ENCODE measurements at regions not wholly inside any gene's neighbourhood (a gene's known extent, or its start where the extent isn't known, plus 50 kb on each side); places are given as distances from the start of the nearest gene placed in this dataset.
"Not testable (repeated sequence)": the region's sequence is repeated elsewhere in the genome, so short reads cannot be mapped to it uniquely, and the experiment has no call there.

- DNase-seq = no peak
Measured at GRCh38 chr13:79860791-79861190, 379.8 kb downstream of the NDFIP2 start.

GRCh38 chr13:79859756-79860155 lies 378.8 kb downstream of the NDFIP2 start:
- DNase-seq = no peak

- DNase-seq = no peak
Measured at GRCh38 chr13:79853251-79853650, 372.3 kb downstream of the NDFIP2 start.

GRCh38 chr13:79851318-79851717 lies 370.4 kb downstream of the NDFIP2 start:
- DNase-seq = no peak

- no peak for DNase-seq
Measured at GRCh38 chr13:79847882-79848592, 367.1 kb downstream of the NDFIP2 start.

- DNase-seq = no peak
Measured at GRCh38 chr13:79846386-79846785, 365.4 kb downstream of the NDFIP2 start.

GRCh38 chr13:79837741-79838450 lies 356.9 kb downstream of the NDFIP2 start:
- no peak for DNase-seq

- not testable (repeated sequence) for DNase-seq
Measured at GRCh38 chr13:79836121-79836520, 355.2 kb downstream of the NDFIP2 start.

- DNase-seq = no peak
Measured at GRCh38 chr13:79834876-79835275, 353.9 kb downstream of the NDFIP2 start.

- no peak for DNase-seq
Measured at GRCh38 chr13:79833991-79834390, 353.0 kb downstream of the NDFIP2 start.

- DNase-seq = no peak
Measured at GRCh38 chr13:79831556-79831955, 350.6 kb downstream of the NDFIP2 start.

GRCh38 chr13:79830945-79831344 lies 350.0 kb downstream of the NDFIP2 start:
- no peak for DNase-seq

GRCh38 chr13:79830426-79830825 lies 349.5 kb downstream of the NDFIP2 start:
- DNase-seq = no peak

- DNase-seq = no peak
Measured at GRCh38 chr13:79829880-79830279, 348.9 kb downstream of the NDFIP2 start.

GRCh38 chr13:79825959-79826358 lies 345.0 kb downstream of the NDFIP2 start:
- no peak for DNase-seq

GRCh38 chr13:79815041-79815440 lies 334.1 kb downstream of the NDFIP2 start:
- no peak for DNase-seq

GRCh38 chr13:79812070-79812850 lies 331.3 kb downstream of the NDFIP2 start:
- no peak for DNase-seq

GRCh38 chr13:79811170-79811569 lies 330.2 kb downstream of the NDFIP2 start:
- no peak for DNase-seq

GRCh38 chr13:79810669-79811068 lies 329.7 kb downstream of the NDFIP2 start:
- DNase-seq = peak; percentile 11 to 80

- no peak for DNase-seq
Measured at GRCh38 chr13:79810018-79810417, 329.1 kb downstream of the NDFIP2 start.

GRCh38 chr13:79808475-79808874 lies 327.5 kb downstream of the NDFIP2 start:
- no peak for DNase-seq

- no peak for DNase-seq
Measured at GRCh38 chr13:79807554-79807953, 326.6 kb downstream of the NDFIP2 start.

- no peak for DNase-seq
Measured at GRCh38 chr13:79806821-79807220, 325.9 kb downstream of the NDFIP2 start.

GRCh38 chr13:79805317-79805716 lies 324.4 kb downstream of the NDFIP2 start:
- no peak for DNase-seq
